ENCODE measurements at regions not wholly inside any gene's neighbourhood (a gene's known extent, or its start where the extent isn't known, plus 50 kb on each side); places are given as distances from the start of the nearest gene placed in this dataset.

- DNase-seq = no peak
Measured at GRCh38 chr13:99892866-99893504, 78.6 kb downstream of the ZIC5 start.

DNA sequence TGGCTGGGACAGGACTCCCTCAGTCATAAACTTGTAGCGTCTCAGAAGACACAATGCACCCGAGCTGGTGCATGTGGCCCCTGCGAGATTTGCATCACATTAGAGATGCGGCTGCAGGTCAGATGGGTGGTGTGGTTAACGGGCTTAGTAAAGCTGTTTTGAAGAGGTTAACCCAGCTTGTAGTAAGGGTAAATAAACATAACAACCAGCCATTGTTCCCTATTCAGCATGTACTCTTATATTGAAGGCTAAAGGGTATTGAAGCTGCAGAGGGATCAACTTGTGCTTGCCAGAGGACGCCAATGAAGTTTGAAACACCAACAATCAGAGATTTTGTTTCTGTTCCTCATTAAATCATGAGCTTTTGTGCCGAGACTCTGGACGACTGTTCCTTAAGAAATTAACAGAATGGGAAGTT, 79.4 kb downstream of the ZIC5 start:
- peak; percentile 28 for DNase-seq

- no peak for DNase-seq
Measured at GRCh38 chr13:99886706-99887105, 84.9 kb downstream of the ZIC5 start.

GRCh38 chr13:99884913-99885312, 86.7 kb downstream of the ZIC5 start:
- DNase-seq = no peak

- no peak for DNase-seq
Measured at GRCh38 chr13:99883805-99884204, 87.8 kb downstream of the ZIC5 start.

- DNase-seq = no peak
Measured at GRCh38 chr13:99878921-99879610, 92.5 kb downstream of the ZIC5 start.

- DNase-seq = no peak
Measured at GRCh38 chr13:99876651-99877050, 94.9 kb downstream of the ZIC5 start.

DNA sequence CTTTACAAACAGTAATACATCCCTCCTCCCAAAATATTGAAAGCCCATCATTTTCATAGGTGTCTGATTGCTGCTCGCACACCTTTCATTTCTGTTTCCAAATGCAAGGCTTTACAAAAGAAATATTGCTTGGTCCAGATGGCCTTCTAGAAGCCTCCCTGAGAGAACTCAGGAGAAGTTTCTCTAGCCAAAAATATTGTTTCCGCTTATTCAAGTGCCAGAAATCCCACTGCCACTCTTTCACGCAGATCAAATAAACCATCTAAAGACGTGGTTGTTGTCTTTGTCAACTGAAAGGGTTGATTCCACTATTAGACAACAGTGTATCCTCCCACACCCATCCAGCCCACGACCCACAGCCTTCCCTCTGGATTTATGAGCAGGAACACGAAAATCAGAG, 96.2 kb downstream of the ZIC5 start:
- no peak for DNase-seq

DNA sequence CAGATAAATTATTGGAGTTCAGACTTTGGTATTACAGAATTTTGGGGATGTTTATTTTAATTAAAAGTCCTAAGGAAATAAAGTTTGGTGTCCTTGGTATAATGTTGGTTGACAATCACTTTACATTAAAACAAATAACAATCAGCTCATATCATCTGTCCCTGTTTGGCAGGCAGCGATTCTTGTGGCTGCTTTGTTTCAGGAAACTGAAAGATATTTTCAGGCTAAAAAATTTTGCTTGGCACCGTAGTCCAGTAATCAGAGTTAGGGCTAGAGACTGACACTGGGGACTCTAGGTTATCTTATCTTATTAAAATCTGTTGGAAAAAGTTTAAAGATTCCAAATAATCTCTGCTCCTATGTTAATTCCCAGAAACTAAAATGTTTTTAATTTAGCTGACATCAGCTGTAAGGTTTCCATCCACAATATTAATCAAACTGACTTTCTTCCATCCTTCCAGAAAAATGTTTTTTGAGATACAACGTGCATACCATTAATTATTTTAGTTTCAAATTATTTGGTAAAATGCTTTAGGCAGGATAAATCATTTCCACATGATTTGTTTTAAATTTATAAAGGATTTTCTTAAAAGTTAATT, 97.6 kb downstream of the ZIC5 start:
- no peak for DNase-seq

GRCh38 chr13:99873141-99873540, 98.4 kb downstream of the ZIC5 start:
- no peak for DNase-seq

DNA sequence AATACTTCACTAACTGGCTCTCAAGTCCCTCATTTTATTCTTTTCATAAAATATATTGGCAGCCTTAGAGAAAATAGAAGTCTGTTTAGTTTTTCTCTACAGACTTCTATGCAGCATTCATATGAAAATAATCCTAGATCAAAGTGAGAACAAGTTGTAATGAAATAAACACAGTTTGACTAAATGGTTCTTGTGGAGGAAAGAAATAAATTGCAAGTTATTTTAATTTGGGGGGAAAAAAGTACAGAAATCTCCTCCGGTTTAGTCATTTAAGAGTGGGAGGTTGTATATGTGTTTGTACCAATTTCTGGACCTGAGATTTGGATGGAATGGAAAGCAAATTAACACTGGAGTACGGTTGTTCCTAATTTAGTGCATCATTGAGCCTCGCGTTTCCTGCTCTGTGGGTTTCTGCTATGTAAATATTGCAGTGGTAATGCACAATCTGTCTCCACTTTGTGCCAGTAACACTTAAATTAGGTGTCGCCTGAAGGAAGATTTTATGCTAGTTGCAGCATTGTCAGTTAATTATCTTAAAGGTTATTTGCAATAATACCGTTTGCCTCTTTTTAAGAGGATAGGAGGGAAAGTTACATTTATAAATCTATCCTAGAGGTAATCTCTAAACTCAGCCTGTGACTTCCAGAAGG, 100.2 kb downstream of the ZIC5 start:
- no peak for DNase-seq

DNA sequence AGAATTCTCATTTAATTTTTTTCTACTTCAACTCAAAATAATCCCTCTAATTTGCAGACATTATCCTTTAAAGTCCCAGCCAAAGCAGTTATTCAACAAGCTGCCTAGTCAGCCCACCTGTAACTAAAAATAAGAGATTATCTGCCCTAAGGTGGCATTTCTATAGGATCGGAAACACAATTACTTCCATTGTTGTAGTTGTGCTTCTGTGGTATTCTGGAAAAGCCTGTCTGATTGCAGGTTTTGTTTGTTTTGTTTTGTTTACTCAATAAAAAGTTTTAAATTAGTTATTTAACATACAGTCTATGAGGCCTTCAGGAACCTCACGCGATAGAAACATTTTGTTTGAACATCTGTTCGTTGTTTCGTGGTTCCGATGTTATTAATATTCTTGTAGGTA, 101.0 kb downstream of the ZIC5 start:
- no peak for DNase-seq

GRCh38 chr13:99869830-99870229, 101.7 kb downstream of the ZIC5 start:
- no peak for DNase-seq

GRCh38 chr13:99868767-99869166, 102.8 kb downstream of the ZIC5 start:
- no peak for DNase-seq

GRCh38 chr13:99867535-99868257, 103.9 kb downstream of the ZIC5 start:
- DNase-seq = no peak

GRCh38 chr13:99866781-99867180, 104.8 kb downstream of the ZIC5 start:
- DNase-seq = no peak

- DNase-seq = no peak
Measured at GRCh38 chr13:99865420-99865930, 106.1 kb downstream of the ZIC5 start.

DNA sequence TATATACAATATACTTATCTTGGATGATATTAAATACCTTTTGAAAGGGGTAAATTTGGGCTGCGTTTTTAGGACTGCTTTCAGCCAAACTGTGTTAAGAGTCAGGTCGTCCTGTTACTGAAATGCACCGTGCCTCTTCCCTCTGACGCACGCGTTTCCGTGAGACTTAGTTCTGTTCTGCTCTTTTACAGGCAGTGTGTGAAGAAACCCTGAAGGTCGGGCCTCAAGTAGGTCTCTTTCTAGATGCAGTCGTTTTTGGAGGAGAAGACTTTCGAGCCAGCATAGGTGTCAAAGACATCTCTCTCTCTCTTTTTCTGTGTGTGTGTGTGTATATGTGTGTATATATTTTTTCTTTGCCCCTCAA, 107.0 kb downstream of the ZIC5 start:
- DNase-seq = no peak

DNA sequence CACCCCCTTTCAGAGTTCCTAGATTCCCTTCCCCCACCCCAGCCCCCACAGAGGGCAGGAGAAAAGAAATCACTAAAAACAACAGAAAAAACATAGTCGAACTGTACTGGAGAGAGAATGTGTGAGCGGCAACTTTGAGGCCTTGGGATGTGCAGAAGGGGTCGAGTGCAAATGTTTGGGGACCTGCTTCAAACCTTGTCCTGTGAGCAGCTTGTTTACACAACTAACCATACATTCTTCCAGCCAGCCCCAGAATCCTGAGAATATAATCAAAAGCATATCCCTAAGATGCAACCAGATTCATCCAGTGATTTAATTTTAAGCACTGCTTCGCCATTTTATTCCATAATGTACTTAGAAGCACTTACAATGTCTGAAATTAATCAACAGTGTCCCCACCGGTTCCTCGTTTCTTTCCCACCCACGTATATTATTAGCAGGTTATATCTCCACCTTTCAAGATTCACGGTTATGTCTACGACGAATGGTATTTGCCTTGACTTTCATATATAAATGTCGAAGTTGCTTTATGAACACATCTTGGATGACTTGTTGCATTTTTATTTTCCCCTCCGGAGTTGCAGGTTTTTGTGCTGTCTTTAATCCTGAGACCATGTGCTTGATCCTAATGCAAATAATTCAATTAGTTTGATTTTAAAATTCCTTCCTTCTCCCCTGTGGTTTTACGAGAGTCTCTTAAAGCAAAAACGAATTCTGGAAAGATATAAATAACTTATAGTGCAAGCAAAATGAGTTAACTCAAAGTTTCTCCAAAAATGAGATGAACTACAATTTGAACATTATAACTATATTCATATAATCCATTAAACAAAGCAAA, 107.6 kb downstream of the ZIC5 start:
- DNase-seq = no peak

- DNase-seq = no peak
Measured at GRCh38 chr13:99862244-99862643, 109.3 kb downstream of the ZIC5 start.

GRCh38 chr13:99861771-99862170, 109.8 kb downstream of the ZIC5 start:
- DNase-seq = no peak

- DNase-seq = no peak
Measured at GRCh38 chr13:99860745-99861144, 110.8 kb downstream of the ZIC5 start.
